ENCODE measurements at regions not wholly inside any gene's neighbourhood (a gene's known extent, or its start where the extent isn't known, plus 50 kb on each side); places are given as distances from the start of the nearest gene placed in this dataset.

- Mint-ChIP-seq H3K27ac (ENCODE audit: unreplicated experiment) (no peak overlapping the region), H3K4me3 (ENCODE audit: unreplicated experiment) (no peak overlapping the region), H3K9me3 (ENCODE audit: unreplicated experiment) (no peaks in the 10 kb centered on the region), H3K4me1 (ENCODE audit: unreplicated experiment) (peaks cover 9% of the 10 kb centered on the region), H3K36me3 (ENCODE audit: low read depth, unreplicated experiment) (no peaks in the 10 kb centered on the region), H3K27me3 (ENCODE audit: unreplicated experiment) (no peaks in the 10 kb centered on the region)
- TF ChIP-seq CTCF (IDR thresholded peaks at IDR 0.05; ENCODE audit: unreplicated experiment), result no peak
- no peak for DNase-seq (ENCODE audit: low spot score)
Measured at GRCh38 chr14:87065366-87065765, 927.6 kb downstream of the GALC start.

GRCh38 chr14:87063181-87063580 lies 929.8 kb downstream of the GALC start:
- TF ChIP-seq CTCF (IDR thresholded peaks at IDR 0.05; ENCODE audit: unreplicated experiment), result no peak
- Mint-ChIP-seq H3K4me1 (ENCODE audit: unreplicated experiment) (no peaks in the 10 kb centered on the region), H3K27me3 (ENCODE audit: unreplicated experiment) (no peaks in the 10 kb centered on the region), H3K9me3 (ENCODE audit: unreplicated experiment) (no peaks in the 10 kb centered on the region), H3K36me3 (ENCODE audit: low read depth, unreplicated experiment) (no peaks in the 10 kb centered on the region), H3K27ac (ENCODE audit: unreplicated experiment) (no peak overlapping the region), H3K4me3 (ENCODE audit: unreplicated experiment) (no peak overlapping the region)
- DNase-seq (ENCODE audit: low spot score), result no peak

GRCh38 chr14:87060405-87060804 lies 932.6 kb downstream of the GALC start:
- DNase-seq (ENCODE audit: low spot score), result no peak
- Mint-ChIP-seq H3K4me3 (ENCODE audit: unreplicated experiment) (no peak overlapping the region), H3K9me3 (ENCODE audit: unreplicated experiment) (no peaks in the 10 kb centered on the region), H3K36me3 (ENCODE audit: low read depth, unreplicated experiment) (no peaks in the 10 kb centered on the region), H3K27me3 (ENCODE audit: unreplicated experiment) (no peaks in the 10 kb centered on the region), H3K4me1 (ENCODE audit: unreplicated experiment) (no peaks in the 10 kb centered on the region), H3K27ac (ENCODE audit: unreplicated experiment) (no peak overlapping the region)
- TF ChIP-seq CTCF (IDR thresholded peaks at IDR 0.05; ENCODE audit: unreplicated experiment), result no peak

GRCh38 chr14:87059060-87059839 lies 933.7 kb downstream of the GALC start:
- H3K27me3 Mint-ChIP-seq (ENCODE audit: unreplicated experiment), result no peaks in the 10 kb centered on the region
- H3K27ac Mint-ChIP-seq (ENCODE audit: unreplicated experiment), result no peak overlapping the region
- no peak overlapping the region for H3K4me3 Mint-ChIP-seq (ENCODE audit: unreplicated experiment)
- no peak for DNase-seq (ENCODE audit: low spot score)
- no peaks in the 10 kb centered on the region for H3K36me3 Mint-ChIP-seq (ENCODE audit: low read depth, unreplicated experiment)
- TF ChIP-seq CTCF (IDR thresholded peaks at IDR 0.05; ENCODE audit: unreplicated experiment), result no peak
- no peaks in the 10 kb centered on the region for H3K9me3 Mint-ChIP-seq (ENCODE audit: unreplicated experiment)
- no peaks in the 10 kb centered on the region for H3K4me1 Mint-ChIP-seq (ENCODE audit: unreplicated experiment)

GRCh38 chr14:87055007-87055406 lies 938.0 kb downstream of the GALC start:
- no peaks in the 10 kb centered on the region for H3K27me3 Mint-ChIP-seq (ENCODE audit: unreplicated experiment)
- no peaks in the 10 kb centered on the region for H3K36me3 Mint-ChIP-seq (ENCODE audit: low read depth, unreplicated experiment)
- no peak for TF ChIP-seq CTCF (IDR thresholded peaks at IDR 0.05; ENCODE audit: unreplicated experiment)
- DNase-seq (ENCODE audit: low spot score), result no peak
- H3K9me3 Mint-ChIP-seq (ENCODE audit: unreplicated experiment), result no peaks in the 10 kb centered on the region
- H3K4me3 Mint-ChIP-seq (ENCODE audit: unreplicated experiment), result no peak overlapping the region
- H3K27ac Mint-ChIP-seq (ENCODE audit: unreplicated experiment), result no peak overlapping the region
- H3K4me1 Mint-ChIP-seq (ENCODE audit: unreplicated experiment), result no peaks in the 10 kb centered on the region
